ENCODE measurements at regions not wholly inside any gene's neighbourhood (a gene's known extent, or its start where the extent isn't known, plus 50 kb on each side); places are given as distances from the start of the nearest gene placed in this dataset.

- TF ChIP-seq ZNF8 (CRISPR knock-in tag; IDR thresholded peaks at IDR 0.05) (no peak), CSDC2 (CRISPR knock-in tag; IDR thresholded peaks at IDR 0.05) (no peak), ESRRG (CRISPR knock-in tag; IDR thresholded peaks at IDR 0.05) (no peak), ZFP3 (CRISPR knock-in tag; IDR thresholded peaks at IDR 0.05) (no peak), TOX (CRISPR knock-in tag; IDR thresholded peaks at IDR 0.05; ENCODE audit: borderline replicate concordance) (no peak), TCF4 (CRISPR knock-in tag; IDR thresholded peaks at IDR 0.05; ENCODE audit: borderline replicate concordance) (no peak), BACH2 (CRISPR knock-in tag; IDR thresholded peaks at IDR 0.05; ENCODE audit: borderline replicate concordance) (no peak)
- TF ChIP-seq, protein P1, sequence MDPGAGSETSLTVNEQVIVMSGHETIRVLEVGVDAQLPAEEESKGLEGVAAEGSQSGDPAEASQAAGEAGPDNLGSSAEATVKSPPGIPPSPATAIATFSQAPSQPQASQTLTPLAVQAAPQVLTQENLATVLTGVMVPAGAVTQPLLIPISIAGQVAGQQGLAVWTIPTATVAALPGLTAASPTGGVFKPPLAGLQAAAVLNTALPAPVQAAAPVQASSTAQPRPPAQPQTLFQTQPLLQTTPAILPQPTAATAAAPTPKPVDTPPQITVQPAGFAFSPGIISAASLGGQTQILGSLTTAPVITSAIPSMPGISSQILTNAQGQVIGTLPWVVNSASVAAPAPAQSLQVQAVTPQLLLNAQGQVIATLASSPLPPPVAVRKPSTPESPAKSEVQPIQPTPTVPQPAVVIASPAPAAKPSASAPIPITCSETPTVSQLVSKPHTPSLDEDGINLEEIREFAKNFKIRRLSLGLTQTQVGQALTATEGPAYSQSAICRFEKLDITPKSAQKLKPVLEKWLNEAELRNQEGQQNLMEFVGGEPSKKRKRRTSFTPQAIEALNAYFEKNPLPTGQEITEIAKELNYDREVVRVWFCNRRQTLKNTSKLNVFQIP (CRISPR knock-in tag; IDR thresholded peaks at IDR 0.05; ENCODE audit: borderline replicate concordance, low read depth), result no peak
- TF ChIP-seq, protein P2, sequence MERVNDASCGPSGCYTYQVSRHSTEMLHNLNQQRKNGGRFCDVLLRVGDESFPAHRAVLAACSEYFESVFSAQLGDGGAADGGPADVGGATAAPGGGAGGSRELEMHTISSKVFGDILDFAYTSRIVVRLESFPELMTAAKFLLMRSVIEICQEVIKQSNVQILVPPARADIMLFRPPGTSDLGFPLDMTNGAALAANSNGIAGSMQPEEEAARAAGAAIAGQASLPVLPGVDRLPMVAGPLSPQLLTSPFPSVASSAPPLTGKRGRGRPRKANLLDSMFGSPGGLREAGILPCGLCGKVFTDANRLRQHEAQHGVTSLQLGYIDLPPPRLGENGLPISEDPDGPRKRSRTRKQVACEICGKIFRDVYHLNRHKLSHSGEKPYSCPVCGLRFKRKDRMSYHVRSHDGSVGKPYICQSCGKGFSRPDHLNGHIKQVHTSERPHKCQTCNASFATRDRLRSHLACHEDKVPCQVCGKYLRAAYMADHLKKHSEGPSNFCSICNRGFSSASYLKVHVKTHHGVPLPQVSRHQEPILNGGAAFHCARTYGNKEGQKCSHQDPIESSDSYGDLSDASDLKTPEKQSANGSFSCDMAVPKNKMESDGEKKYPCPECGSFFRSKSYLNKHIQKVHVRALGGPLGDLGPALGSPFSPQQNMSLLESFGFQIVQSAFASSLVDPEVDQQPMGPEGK (CRISPR knock-in tag; IDR thresholded peaks at IDR 0.05; ENCODE audit: borderline replicate concordance), result no peak
Observed at GRCh38 chr2:56123538-56123937, 60.3 kb upstream of the CCDC85A start.
